ENCODE measurements at regions not wholly inside any gene's neighbourhood (a gene's known extent, or its start where the extent isn't known, plus 50 kb on each side); places are given as distances from the start of the nearest gene placed in this dataset.
A peak's percentile ranks its signal among the peaks of the same experiment; 100 is the strongest.

- H3K27me3 ChIP-seq: no peaks in the 10 kb centered on the region
- DNase-seq: no peak
- no peak for TF ChIP-seq POLR2A (IDR thresholded peaks at IDR 0.05)
- TF ChIP-seq, protein P1, sequence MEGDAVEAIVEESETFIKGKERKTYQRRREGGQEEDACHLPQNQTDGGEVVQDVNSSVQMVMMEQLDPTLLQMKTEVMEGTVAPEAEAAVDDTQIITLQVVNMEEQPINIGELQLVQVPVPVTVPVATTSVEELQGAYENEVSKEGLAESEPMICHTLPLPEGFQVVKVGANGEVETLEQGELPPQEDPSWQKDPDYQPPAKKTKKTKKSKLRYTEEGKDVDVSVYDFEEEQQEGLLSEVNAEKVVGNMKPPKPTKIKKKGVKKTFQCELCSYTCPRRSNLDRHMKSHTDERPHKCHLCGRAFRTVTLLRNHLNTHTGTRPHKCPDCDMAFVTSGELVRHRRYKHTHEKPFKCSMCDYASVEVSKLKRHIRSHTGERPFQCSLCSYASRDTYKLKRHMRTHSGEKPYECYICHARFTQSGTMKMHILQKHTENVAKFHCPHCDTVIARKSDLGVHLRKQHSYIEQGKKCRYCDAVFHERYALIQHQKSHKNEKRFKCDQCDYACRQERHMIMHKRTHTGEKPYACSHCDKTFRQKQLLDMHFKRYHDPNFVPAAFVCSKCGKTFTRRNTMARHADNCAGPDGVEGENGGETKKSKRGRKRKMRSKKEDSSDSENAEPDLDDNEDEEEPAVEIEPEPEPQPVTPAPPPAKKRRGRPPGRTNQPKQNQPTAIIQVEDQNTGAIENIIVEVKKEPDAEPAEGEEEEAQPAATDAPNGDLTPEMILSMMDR (IDR thresholded peaks at IDR 0.05): no peak
- H3K4me1 ChIP-seq: no peaks in the 10 kb centered on the region
- H3K9me3 ChIP-seq: no peaks in the 10 kb centered on the region
- H3K27ac ChIP-seq: no peak overlapping the region
- 93% methylated on average over 2 of the region's 2 CpGs for WGBS, 2 donors
- intact Hi-C loops (cut with DNase I): no loop called here
- H3K4me3 ChIP-seq: no peak overlapping the region
- H3K36me3 ChIP-seq: no peaks in the 10 kb centered on the region
These were observed 630.1 kb downstream of the BRINP3 start for GRCh38 chr1:189847613-189848012.

DNA sequence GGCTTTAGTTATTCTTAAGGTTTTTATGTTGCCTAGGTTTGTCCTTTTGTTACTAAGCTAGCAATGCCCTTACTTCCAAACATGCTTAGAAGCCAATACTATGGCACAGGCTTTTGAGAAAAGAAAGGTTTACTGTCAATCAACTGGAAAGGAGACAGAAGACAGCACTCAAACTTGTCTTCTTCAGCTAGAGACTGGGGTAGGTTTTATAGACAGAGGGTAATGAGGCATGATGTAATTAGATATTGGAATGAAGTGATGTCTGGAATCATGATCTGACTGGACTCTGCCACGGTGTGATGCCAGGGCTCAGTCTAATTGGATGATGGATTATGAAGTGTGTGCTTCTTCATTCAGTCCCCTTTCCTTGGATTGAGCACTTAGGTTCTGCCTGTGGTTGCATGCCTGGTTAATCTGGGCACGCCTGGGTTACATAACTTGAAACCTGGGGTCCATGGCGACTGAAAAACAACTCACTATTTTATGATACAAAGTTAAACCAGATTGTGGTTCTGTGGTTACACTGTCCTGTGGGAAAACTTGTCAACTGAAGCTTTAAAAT is 625.8 kb downstream of the BRINP3 start:
- H3K36me3 ChIP-seq: no peaks in the 10 kb centered on the region
- H3K9me3 ChIP-seq: no peaks in the 10 kb centered on the region
- TF ChIP-seq, protein P1 (IDR thresholded peaks at IDR 0.05): no peak
- no peak for TF ChIP-seq POLR2A (IDR thresholded peaks at IDR 0.05)
- intact Hi-C loops (cut with DNase I): no loop called here
- no peak overlapping the region for H3K27ac ChIP-seq
- no peaks in the 10 kb centered on the region for H3K4me1 ChIP-seq
- WGBS, 2 donors: 28 to 42% methylated on average over 3 of the region's 3 CpGs
- H3K4me3 ChIP-seq: no peak overlapping the region
- DNase-seq: no peak
- H3K27me3 ChIP-seq: no peaks in the 10 kb centered on the region

GRCh38 chr1:189859385-189859977 is 618.2 kb downstream of the BRINP3 start:
- TF ChIP-seq, protein P1 (IDR thresholded peaks at IDR 0.05): peak in 4 of 6 experiments; percentile 12 to 50 (median 24)
- no peak for TF ChIP-seq POLR2A (IDR thresholded peaks at IDR 0.05)
- H3K36me3 ChIP-seq: no peaks in the 10 kb centered on the region
- peaks cover 0 to 8% (median 0%) of the 10 kb centered on the region in 3 donors for H3K9me3 ChIP-seq
- no peak overlapping the region for H3K27ac ChIP-seq
- no peaks in the 10 kb centered on the region for H3K4me1 ChIP-seq
- H3K4me3 ChIP-seq: no peak overlapping the region
- DNase-seq: no peak
- intact Hi-C loops (cut with DNase I): no loop called here
- WGBS, 2 donors: 83% methylated on average over 1 of the region's 1 CpG; no CpG with 5 or more reads in 1 of the 2 donors
- no peaks in the 10 kb centered on the region for H3K27me3 ChIP-seq

GRCh38 chr1:189866606-189867005 is 611.1 kb downstream of the BRINP3 start:
- H3K4me3 ChIP-seq: no peak overlapping the region
- no peaks in the 10 kb centered on the region for H3K4me1 ChIP-seq
- no peaks in the 10 kb centered on the region for H3K27me3 ChIP-seq
- no peaks in the 10 kb centered on the region for H3K9me3 ChIP-seq
- WGBS, 2 donors: 48 to 74% methylated on average over 1 of the region's 1 CpG
- intact Hi-C loops (cut with DNase I): no loop called here
- H3K27ac ChIP-seq: no peak overlapping the region
- no peak for TF ChIP-seq POLR2A (IDR thresholded peaks at IDR 0.05)
- TF ChIP-seq, protein P1 (IDR thresholded peaks at IDR 0.05): no peak
- no peak for DNase-seq
- no peaks in the 10 kb centered on the region for H3K36me3 ChIP-seq

GRCh38 chr1:189868021-189868420 is 609.6 kb downstream of the BRINP3 start:
- no peak overlapping the region for H3K27ac ChIP-seq
- H3K4me3 ChIP-seq: no peak overlapping the region
- H3K4me1 ChIP-seq: no peaks in the 10 kb centered on the region
- WGBS, 2 donors: 44 to 62% methylated on average over 4 of the region's 4 CpGs
- no peak for TF ChIP-seq POLR2A (IDR thresholded peaks at IDR 0.05)
- TF ChIP-seq, protein P1 (IDR thresholded peaks at IDR 0.05): no peak
- H3K27me3 ChIP-seq: no peaks in the 10 kb centered on the region
- DNase-seq: no peak
- intact Hi-C loops (cut with DNase I): no loop called here
- no peaks in the 10 kb centered on the region for H3K9me3 ChIP-seq
- no peaks in the 10 kb centered on the region for H3K36me3 ChIP-seq

All from esophagus squamous epithelium (tissue), 5 donors.